Left kidney (tissue), 1 donor: ENCODE measurements at regions not wholly inside any gene's neighbourhood (a gene's known extent, or its start where the extent isn't known, plus 50 kb on each side); places are given as distances from the start of the nearest gene placed in this dataset.
"Not testable (repeated sequence)": the region's sequence is repeated elsewhere in the genome, so short reads cannot be mapped to it uniquely, and the experiment has no call there.

Experiments
- DNase-seq: peaks from one replicate; pipeline ENCODE4 v3.0.0-alpha.2; 2013

DNA sequence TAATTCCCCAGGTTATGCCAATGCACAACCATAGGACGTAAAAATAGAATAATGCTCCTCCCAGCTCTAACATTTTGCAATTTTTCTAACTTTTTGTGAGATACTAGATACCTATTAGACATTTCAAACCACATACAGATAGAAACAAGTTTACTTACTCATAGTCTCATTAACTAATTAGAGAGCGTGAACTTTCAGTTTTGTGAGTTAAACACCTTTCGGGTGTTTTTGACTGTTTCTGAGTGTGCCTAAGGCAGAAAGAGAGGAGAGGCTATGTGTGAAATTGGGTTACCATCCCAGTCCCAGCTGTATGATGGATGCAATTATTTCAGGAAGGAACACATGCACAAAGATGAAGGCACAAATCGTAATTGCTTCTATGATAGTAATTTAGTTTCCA is 300.4 kb upstream of the POU1F1 start:
- no peak for DNase-seq

DNA sequence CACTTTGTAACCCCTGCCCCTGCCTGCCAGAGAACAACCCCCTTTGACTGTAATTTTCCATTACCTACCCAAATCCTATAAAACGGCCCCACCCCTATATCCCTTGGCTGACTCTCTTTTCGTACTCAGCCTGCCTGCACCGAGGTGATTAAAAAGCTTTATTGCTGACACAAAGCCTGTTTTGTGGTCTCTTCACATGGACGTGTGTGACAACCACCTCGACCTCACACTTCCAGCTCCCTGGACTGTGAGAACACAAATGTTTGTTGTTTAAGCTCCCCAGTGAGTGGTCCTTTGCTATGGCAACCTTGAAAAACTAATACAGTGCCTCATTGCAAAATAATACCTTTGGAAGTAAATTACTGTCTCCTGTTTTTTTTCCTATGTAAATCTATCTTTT is 299.2 kb upstream of the POU1F1 start:
- DNase-seq = no peak

DNA sequence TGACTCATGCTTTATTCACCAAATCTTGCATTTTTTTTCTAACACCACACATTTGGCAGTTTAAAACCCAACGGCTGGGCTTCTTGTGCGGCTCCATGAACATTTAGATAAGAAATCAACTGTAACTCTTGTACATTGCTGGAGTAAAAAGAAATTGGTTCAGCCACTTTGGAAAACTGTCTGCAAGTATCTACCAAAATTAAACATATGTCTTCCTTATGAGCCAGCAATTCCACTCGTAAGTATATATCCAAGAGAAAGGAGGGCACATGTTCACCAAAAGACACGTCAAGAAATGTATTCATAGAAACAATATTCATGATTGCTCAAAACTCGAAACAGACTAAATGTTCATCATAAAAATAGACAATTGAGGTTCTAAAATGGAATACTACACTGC is 291.9 kb upstream of the POU1F1 start:
- DNase-seq = no peak

DNA sequence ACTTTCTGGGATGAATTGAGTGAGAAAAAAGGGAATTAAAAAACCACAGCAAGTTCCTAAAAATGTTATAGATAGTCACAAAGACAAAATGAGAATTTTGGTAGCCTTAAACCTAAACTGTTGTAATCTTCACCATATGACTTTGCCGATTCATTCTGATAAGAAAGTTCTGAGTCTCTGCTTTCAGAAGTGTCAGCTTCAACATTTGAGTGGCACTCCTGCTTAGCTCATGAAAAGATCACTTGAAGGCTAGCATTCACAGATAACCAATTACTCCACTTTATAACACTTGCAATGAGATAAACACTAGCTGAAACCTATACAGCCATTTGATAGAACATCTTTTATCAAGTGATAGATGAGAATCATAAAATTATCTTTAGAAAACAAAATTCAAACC is 288.1 kb upstream of the POU1F1 start:
- no peak for DNase-seq

DNA sequence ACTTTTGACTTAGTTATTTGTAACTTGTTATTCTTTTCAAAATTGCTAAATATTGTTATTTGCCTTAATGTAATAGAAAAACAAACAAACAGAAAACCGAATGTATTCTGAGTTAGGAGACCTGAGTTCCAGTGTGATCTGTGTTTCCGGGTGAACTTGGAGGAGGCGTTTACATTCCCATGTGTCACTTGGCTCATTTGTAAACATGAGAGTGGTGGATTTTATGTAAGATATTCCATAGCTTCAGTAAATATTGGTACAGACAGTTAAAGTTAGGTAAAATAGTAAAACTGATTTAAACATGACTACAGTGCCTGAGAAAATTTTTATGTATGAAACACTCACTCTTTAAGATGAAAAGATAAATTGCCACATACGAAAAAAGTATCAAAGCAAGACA is 287.3 kb upstream of the POU1F1 start:
- DNase-seq = no peak

DNA sequence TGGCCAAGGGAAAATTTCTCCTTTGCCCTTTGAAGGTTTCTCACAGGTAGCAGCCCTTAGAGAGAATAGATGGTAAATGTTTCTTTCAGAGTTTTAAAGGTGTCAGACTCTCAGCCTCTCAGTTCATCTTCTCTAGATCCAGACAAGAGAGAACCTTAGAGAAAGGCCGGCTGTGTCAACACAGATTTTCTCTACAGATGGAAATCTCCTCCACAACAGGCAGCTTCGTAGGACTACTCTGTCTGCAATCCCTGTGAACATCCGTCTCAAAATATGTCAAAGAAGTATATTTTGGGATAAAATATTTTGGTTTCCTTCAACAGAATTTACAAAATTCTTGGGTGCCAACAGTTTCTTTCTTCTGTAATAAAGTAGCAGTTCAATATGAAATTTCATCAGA is 282.1 kb upstream of the POU1F1 start:
- DNase-seq = no peak

DNA sequence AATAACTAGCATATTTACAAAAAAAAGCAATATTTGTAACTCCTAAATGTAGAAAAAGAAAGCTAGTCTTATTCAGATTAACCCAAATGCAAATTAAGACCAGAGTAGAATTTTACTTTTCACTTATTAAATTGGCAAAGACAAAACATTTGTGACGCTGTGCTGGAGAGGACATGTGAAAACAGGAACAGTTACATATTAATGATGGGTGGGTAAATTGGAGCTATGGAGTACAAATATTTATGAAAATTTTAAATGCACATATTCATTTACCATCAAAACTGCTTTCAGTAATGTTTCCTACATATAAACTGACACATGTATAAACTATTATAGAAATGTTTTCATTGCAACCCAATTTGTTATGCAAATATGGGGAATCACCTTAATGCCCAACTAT is 278.9 kb upstream of the POU1F1 start:
- DNase-seq = no peak

DNA sequence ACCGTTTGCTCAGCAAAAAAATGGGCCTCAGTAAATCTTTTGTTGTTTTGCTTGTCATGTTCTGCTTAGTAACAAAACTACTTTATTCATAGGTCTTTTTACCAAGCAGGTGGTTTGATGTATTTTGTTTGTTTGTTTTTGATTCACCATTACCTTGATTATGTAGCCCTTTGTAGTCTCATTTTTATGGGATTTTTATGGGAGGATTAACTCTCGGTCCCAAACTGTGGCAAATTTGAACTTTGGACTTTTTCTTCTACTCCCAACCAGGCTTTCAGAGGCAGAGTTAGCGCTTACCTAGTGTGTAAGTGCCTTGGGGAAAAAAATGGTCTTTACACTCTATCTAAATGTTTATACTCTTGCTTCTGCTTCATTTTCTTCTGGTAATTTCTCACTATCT is 276.7 kb upstream of the POU1F1 start:
- no peak for DNase-seq

DNA sequence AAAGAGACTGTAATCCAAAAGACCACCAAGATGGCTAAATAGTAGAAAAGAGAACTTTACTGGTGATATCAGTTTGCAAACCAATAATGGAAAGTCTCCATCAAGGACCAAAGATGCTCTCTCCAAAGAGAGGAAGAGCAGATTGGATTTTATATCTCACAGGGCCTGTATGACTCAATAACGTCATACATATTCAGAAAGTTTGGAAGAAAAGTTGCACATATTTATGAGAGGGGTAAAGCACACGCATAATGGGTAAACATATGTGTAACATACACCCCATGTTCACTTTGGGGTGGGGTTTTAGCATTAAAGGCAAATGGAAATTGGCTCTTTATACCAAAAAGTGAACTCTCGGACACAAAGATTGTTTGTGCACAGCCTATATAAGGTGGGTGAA is 274.5 kb upstream of the POU1F1 start:
- no peak for DNase-seq

DNA sequence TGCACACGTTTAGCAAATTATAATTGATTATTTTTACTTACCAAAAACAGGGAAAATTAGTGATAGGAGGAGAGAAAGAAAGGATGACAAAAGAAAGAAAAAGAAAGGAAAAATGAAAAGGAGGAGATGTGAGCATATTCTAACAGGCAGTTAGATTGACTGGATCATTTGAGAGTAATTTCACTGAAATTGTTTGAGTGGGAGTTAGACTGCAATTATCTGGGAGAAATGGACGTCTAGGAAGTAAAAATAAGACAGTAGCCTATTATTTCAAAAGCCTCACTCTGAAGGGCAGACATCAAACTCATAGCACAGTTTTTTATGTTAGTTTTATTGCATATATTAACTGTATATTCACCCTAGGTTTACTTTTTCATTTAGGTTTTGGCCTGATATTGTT is 272.8 kb upstream of the POU1F1 start:
- DNase-seq = no peak

DNA sequence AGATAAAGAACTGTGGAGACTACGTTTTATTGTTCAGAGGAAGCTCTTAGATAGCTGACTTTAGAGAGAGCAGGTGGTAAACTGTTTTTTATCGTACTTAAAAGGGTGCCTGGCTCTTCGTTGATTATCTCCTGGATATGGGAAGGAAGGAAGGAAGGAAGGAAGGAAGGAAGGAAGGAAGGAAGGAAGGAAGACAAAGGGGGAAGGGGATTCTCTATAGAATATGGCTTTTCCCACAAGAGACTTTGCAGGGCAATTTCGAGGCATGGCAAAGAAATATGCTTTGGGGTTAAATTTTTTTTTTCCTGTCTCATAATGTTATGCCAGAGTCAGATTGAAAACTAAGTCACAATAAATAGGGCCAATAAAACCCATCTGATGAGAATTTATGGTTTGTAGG is 271.9 kb upstream of the POU1F1 start:
- DNase-seq = no peak

DNA sequence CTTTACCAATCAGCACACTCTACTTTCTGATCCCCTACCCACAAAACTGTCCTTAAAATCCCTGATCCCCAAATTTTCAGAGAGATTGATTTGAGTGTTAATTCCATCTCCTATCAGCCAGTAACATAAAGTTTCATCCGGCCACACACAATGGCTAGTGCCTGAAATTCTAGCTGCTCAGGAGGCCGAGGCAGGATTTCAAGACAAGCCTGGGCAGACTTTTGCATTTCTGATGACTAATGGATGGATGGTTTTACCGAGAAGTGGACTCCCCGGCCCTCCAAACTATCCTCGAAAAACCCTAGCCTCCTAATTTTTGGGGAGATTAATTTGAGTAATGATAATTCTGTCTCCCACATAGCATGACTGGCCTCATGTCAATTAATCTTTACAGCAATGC is 269.8 kb upstream of the POU1F1 start:
- no peak for DNase-seq

DNA sequence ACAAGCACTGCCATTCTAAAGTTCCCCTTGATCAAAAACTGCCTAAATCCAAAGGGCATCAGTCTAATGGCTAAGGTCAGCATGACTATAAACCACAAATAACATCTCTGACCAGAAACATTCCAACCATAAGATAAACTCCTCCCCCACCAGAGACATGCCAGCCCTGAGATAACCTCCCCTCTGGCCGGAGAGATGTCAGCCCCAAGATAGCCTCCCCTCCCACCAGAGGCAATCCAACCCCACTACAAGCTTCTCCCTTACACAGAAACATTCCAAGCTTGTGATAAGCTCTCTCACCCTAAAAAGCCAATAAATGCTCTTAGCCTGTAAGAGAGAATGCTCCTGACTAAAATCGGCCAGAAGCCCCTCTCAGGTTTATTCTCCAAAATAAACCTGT is 267.0 kb upstream of the POU1F1 start:
- DNase-seq = not testable (repeated sequence)

DNA sequence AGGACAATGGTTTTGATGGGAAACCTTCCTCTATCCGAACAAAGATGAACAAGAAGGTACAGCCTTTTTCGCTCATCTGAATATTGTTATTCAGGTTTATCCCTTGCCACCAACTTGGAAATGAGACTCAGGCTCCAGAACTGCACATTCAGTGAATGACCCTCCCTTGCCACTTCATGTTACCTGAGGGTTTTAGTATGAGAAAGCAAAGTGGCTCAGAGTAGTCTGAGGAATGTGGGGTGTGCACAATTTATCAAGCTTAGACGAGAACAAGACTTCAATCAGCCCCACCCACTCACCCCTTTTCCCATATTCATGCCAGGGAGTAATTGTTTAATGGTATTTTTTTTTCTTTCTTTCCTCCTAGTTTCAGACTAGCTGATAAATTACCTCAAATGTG is 265.3 kb upstream of the POU1F1 start:
- no peak for DNase-seq

DNA sequence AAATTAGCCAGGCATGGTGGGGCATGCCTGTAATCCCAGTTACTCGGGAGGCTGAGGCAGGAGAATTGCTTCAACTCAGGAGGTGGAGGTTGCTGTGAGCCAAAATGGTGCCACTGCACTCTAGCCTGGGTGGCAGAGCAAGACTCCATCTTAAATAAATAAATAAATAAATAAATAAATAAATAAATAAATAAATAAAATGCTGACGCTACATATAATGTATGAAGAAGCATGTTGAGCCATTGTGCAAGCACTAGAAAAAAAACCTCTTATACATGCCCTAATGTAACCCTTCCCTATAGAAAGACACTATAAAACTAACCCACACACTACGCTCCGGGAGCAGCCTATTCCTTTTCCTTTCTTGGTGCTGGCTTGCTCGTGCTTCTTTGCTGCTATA is 262.3 kb upstream of the POU1F1 start:
- DNase-seq = not testable (repeated sequence)

DNA sequence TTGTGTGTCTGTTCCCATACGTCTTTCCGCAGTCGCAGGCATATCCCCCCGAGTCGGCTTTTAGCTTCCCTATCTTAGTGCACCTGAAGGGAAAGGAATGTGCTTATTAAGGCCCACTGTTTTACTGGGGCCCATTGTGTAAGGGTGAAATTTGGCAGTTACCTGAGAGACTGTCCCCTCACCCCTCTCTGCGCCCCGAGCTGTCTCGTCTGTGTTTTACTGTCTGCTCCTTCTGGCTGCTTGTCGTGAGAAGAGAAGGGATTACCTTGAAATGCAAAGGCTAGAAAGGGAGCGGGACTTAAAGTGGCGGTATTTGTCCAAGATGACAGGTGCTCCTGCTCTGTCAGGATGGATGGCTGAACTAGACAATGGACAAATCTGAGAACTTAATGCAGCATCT is 233.0 kb upstream of the POU1F1 start:
- no peak for DNase-seq

DNA sequence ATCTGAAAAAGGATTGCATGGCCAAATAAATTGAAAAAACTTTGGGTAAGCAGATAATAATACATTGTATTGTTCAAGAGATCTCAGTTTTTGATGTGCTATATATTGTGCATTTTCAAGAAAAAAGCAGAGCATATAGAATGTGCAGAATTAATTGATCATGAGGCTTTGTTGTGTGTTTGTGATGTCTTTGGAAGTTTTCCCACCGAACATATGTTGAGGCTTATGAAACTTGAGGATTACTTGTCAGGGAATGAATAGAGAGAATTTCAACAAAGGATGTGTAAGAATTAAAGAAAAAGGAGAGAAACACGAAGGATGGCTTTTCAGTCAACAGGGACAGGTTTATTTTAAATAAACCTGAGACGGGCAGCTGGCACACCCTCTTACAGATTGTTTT is 232.5 kb upstream of the POU1F1 start:
- no peak for DNase-seq

DNA sequence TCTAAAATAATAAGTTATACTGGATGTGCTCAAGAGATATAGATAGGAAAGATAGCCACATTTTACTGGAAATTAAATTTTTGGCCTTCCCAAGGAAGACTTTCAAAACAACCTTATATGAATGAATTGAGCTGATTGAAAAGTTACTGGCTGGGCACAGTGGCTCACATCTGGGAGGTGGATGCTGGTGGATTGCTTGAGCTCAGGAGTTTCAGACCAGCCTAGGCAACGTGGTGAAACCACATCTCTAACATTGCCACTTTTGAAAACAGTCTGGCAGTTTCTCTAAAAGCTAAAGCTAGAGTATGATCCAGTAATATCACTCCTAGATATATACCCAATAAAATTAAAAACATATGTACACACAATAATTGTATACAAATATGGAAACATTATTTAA is 231.4 kb upstream of the POU1F1 start:
- DNase-seq = no peak

DNA sequence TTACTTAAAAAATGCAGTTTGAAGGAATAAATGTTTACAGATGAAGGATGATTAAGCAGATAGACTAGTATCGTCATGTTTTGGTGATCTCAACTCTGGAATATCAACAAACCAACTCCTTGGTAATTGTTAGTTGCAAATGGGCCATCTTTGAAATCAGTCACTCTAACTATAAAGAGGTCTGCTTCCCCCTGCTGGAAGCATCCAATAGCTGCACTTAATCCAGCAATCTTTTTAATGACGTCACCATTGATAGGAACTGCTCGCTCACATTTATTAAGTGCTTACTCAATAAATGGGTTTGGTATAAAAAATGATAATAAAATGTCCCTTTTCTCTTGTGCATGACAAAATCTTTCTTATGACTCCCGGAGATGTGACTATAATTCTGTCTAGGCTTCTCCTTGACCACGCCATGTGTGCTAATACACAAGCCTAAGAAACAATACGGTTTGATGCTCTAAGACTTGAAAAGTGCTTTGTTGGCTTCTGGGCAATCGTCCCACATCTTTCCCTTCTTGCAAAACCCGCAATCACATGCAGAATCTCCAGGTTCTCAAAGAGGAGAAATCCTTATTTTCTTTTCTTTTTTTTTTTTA is 227.6 kb upstream of the POU1F1 start:
- peak; percentile 42 for DNase-seq

DNA sequence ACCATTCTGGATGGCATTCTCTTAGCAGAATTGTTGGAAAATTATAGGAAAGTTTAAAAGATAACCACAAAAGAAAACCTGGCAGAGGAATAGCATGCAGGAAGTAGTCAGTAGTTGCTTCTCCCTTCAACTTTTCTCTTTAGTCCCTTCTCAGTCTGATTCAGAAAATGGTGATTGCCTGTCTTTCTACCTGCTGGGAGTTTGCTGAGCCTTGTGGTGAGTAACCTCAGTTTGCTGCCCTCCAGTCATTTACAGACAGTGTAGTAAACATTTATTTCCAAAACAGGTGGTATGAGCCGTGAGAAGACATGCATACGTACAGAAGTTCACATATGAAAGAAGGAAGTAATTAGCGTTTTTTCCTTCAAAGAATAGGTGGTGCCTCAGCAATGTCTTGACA is 224.7 kb upstream of the POU1F1 start:
- no peak for DNase-seq

DNA sequence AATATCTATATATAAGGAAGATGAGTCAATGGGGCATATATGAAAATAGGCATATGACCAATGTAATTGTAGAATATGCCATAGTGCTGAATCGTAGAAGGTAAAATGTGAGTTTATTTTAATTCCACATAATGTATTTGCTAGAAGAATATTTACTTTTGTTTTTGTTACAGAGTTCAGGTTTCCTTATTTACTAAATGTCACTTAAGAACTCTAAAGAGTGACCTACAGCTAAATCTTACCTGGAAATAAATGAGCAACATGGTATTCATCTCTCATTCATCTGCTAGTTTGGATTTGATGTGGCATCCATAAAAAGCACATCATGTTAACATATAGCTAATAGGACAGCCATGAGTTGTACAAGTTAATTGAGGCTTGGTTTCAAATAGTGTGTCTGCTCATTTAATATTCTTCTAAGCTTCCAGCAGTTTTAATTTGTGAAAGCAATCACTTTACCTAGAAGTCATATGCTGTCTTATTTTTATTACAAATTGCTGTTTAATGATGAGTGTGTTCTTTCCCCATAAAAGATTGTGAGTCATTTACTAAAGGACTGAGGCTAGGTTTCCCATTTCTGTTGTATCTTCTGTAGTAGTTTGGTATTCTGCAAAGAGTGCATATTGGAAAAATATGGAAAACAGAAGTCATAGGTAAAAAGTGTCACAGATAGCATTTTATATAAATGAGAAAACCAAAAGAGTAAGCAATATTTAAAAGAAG is 222.1 kb upstream of the POU1F1 start:
- DNase-seq = no peak

DNA sequence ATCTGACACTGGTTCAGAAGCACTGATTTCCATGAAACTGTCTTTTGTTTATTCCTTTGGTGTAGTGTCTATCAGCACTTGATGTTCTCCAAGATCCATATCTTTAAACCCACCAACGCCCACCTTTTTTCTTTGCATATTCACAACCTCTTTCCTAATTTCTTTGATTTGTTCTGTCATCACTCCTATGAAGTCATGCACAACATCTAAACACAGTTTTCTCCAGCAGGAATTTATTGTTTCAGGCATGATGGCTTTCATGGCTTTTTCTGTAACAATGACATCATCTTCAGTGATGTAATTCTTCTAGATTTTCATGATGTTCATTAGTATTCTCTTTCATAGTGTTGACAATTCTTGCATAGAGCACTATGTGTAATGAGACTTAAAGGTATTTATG is 219.6 kb upstream of the POU1F1 start:
- no peak for DNase-seq

DNA sequence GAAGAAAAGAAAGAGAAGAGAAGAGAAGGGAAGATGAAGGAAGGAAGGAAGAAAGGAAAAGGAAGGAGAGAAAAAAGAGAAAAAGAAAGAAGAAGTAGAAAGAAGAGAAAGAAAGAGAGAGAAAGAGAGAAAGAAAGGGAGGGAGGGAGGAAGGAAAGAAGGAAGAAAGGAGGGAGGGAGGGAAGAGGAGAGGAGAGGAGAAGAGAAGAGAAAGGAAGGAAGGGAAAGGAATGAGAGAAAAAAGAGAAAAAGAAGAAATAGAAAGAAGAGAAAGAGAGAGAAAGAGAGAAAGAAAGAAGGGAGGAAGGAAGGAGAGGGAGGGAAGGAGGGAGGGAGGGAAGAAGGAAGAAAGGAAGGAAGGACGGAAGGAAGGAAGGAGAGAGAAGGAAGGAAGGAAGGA is 217.9 kb upstream of the POU1F1 start:
- no peak for DNase-seq

DNA sequence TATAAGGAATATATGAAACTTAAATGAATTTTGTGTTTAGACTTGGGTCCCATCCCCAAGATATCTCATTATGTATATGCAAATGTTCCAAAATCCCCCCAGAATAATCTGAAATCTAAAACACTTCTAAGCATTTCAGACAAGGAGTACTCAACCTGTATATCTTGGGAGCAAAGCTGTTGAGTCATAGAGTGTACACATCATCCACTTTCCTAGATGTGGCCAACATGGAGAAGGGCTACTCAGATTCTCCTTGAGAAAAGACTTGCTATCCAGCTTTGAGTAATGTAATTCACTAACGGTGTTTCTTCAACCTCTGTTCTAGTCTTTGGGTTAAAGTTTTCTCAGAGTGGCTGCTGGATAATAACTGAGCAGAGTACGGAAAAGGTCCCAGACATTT is 215.5 kb upstream of the POU1F1 start:
- no peak for DNase-seq

DNA sequence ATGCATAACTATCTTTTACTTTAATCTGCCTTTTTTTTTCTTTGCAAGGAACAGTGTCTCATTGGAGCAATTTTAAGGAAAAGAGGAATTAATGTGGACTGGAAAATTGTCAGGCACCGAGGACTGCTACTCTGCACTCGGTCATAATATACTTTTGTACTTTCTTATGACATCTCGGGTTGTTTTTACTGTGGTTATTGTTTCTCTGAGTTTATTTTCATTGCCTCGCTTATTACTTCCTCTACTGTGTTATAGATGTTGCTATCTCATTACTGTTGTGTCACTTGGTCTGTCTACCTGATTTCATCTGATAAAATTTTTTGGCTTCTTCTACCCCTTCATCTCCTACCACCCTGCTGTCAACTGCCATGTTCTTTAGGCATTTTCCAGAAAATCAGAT is 213.5 kb upstream of the POU1F1 start:
- DNase-seq = no peak
